Glomerular endothelial cell (primary cell): ENCODE measurements at regions not wholly inside any gene's neighbourhood (a gene's known extent, or its start where the extent isn't known, plus 50 kb on each side); places are given as distances from the start of the nearest gene placed in this dataset.
"Not testable (repeated sequence)": the region's sequence is repeated elsewhere in the genome, so short reads cannot be mapped to it uniquely, and the experiment has no call there.

ENCODE experiments used
- DNase-seq: peaks from one replicate; pipeline ENCODE4 v3.0.0-alpha.2; 2011; ENCODE audit warnings: low read depth, low spot score; ENCODE audit errors: extremely low read depth

- DNase-seq = no peak
Observed at GRCh38 chr10:117492504-117492903, 50.0 kb upstream of the EMX2 start.

DNA sequence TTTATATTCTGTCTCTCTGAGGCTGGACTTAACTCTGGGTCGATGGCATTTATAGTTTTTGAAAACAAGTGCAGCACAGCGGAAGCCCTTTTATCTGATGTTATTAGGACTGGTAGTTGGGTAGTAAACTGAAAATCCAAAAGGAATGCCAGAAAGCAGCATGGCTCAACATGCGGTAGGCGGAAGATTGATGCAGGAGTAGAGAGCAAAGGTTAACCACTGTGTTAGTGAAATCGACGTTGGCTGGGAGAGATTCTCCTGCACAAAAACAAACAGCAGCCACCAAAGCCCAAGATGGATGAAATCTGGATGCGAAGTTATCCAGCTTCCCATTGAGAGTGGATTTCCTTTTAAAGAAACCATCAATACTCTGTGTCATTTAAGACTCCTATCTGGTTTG is 54.5 kb upstream of the EMX2 start:
- no peak for DNase-seq

DNA sequence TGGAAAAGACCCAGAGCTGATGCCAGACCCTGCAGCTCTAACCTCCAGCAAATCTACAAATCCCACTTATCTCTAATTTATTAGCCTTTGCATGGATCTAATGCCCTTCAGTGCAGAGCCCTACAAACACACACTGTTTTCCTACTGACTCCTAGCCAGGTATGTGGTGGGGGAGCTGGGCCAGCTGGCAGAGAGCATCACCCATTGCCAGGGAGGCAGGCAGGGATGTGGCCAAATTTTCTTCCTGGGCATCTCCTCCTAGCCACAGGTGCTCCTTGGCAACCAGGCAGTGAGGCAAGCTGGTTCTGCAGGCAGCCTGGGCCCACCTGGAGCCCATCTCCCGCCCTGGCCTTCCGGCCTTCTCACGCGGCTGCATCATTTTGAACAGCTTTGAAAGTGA is 55.9 kb upstream of the EMX2 start:
- no peak for DNase-seq

GRCh38 chr10:117483056-117483590 is 59.4 kb upstream of the EMX2 start:
- DNase-seq = no peak

DNA sequence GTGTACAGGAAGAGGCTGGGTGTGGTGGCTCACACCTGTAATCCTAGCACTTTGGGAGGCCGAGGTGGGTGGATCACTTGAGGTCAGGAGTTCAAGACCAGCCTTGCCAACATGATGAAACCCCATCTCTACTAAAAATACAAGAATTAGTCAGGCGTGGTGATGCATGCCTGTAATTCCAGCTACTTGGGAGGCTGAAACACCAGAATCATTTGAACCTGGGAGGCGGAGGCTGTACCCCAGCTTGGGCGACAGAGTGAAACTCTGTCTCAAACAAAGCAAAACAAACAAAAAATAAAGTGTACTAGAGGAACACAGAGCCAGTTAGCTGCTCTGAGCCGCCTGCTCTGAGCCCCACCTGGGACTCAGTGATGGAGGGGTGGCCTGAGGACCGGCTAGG is 61.5 kb upstream of the EMX2 start:
- DNase-seq = not testable (repeated sequence)

DNA sequence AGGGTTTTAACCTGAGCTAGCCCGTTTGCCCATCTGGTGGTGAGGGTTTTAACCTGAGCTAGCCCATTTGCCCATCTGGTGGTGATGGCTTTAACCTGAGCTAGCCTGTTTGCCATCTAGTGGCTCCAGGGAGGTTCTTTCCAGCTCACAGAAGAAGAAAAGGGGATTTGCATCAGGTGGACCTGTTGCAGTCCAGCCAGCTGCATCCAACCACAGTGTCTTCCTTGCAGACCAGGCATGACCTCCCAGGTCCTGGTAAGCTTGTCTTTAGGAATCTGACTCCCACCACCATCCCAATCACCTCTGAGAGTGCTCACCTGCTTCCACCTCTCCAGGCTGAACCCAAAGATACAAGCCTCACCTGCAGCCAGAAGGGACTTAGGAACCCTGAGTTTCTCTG is 62.4 kb upstream of the EMX2 start:
- no peak for DNase-seq

- DNase-seq = no peak
Observed at GRCh38 chr10:117477961-117478670, 64.4 kb upstream of the EMX2 start.

- DNase-seq = no peak
Observed at GRCh38 chr10:117477211-117477947, 65.2 kb upstream of the EMX2 start.

DNA sequence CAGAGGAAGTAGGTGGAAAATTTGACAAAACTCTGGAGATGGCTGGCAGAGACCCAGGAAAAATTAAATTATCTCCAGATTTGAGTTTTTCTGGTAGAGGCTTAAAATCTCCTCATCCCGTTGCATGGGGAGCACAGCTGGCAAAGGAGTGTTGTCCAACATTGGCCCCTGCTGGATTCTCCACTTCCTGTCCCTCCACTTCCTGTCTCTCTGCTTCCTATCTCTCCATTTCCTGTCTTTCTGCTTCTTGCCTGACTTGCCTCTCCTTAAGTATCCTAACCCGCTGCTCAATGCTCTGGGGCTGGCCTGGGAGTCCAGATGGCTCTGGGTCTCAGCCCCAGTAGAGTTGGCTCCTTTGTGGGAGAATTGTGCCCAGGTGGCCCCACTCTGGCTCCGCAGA is 65.8 kb upstream of the EMX2 start:
- no peak for DNase-seq

DNA sequence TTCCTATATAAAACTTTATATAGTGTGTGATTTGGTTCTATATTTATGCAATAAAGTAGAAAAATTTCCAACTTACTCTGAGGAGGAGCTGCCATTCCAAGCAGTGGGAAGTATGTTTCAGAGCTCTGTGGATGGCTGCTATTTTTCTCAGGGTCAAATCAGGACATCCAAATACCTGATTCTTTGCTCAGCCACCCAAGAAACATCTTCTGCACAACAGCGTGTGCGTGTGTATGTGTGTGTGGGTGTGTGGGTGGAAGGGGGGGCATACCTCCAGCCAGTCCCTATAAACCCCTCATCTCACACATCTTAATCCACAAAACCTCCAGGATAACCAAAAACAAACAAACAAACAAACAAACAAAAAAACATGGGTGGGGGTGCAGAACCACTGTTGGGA is 66.3 kb upstream of the EMX2 start:
- no peak for DNase-seq

- no peak for DNase-seq
Observed at GRCh38 chr10:117472872-117473271, 69.7 kb upstream of the EMX2 start.

DNA sequence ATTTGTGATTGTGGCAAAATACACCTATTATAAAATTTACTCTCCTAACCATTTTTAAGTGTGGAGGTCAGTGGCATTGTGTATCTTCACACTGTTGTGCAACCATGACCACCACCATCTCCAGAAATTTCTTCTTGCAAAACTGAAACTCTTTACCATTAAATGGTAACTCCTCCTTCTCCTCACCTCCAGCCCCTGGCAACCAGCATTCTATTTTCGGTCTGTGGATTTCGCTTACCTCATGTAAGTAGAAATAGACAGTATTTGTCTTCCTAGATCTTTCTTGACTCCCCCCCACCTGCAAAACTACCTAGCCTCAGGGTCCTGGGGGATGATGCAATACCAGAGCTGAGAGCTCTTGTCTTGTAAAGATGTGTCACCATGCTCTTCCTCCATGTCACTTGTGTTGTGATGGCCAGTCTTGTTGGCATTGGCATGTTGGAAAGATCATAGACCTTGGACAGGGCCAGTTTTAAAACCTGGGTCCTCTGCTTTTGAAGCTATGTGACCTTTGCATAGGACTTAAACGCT is 71.1 kb upstream of the EMX2 start:
- DNase-seq = no peak

GRCh38 chr10:117470733-117471132 is 71.8 kb upstream of the EMX2 start:
- no peak for DNase-seq

- no peak for DNase-seq
Observed at GRCh38 chr10:117468665-117469064, 73.9 kb upstream of the EMX2 start.

DNA sequence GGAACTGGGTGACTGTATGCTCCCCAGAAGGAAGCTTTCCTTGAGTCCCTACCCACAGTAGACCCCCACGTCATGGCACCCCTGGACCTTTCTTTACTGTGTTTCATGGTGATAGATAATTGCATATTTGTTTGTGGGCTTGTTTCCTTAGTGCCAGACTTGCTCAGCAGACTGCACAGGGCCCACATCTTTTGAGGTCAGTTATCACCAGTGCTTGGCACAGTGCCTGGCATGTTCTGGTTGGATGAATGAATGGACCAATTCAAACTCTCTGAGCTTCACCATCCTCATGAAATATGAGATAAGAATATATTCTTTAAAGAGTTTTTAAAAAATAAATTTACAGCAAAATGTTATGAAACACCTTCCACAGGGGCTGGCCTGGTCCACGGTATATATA is 78.4 kb upstream of the EMX2 start:
- no peak for DNase-seq

DNA sequence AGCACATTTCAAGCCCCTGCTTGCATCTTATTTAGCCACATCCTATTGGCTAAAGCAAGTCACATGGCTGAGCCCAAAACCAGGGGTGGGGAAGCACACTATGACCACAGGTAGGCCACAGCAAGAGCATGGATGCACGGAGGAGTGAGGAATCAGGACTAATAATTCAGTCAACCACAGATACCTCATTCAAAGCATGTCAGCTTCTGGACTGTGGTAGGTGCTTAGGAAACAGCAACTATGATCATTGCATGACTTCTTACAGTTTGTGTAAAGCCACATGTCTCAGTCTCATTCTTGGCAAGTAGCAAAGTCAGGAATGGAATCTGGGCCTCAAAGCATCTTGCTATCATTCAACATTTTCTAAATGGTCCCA is 79.0 kb upstream of the EMX2 start:
- no peak for DNase-seq

GRCh38 chr10:117462816-117463544 is 79.6 kb upstream of the EMX2 start:
- DNase-seq = no peak

GRCh38 chr10:117462424-117462792 is 80.1 kb upstream of the EMX2 start:
- DNase-seq = no peak

- peak; percentile 74 for DNase-seq
Observed at GRCh38 chr10:117461766-117462423, 80.7 kb upstream of the EMX2 start.

DNA sequence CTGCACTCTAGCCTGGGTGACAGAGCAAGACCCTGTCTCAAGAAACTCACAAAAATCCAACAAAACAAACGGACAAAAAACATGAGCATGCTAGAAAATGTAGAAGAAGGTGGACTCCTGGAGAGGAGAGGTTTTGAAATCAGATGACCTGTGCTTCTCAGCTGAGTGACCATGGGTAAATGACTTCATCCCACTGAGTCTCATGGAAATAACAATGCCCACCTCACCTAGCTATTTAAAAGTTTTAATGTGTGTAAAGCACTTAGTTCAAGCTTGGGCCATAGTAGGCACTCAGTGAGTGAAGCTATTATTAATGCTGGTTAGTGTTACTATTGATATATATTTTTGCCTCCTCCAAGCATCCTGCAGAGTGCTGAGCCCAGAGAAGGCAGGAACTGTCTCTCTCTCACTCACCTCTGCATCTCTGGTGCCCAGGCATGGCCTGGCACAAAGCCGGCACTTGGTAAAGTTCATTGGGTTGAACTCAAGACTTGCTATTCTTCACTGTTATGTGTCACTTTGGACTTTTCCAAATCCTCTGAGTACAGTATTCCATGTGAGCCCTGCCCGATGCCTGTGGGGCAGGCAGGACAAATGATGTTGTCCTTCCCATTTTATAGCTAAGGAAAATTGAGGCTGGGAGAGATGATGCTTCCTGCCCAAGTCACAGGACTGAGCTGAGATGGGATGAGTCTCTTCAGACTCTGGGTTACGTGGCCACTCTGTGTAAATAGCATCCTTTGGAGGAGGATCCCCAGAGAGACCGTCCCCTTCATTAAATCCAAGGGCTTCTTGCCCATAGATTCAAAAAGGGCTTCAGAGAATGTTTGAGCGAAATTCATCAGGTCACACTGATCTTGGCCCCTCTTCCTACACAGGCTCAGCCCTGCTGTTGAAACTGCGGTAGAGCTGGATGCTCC is 81.4 kb upstream of the EMX2 start:
- no peak for DNase-seq
